ENCODE measurements at regions not wholly inside any gene's neighbourhood (a gene's known extent, or its start where the extent isn't known, plus 50 kb on each side); places are given as distances from the start of the nearest gene placed in this dataset.

DNA sequence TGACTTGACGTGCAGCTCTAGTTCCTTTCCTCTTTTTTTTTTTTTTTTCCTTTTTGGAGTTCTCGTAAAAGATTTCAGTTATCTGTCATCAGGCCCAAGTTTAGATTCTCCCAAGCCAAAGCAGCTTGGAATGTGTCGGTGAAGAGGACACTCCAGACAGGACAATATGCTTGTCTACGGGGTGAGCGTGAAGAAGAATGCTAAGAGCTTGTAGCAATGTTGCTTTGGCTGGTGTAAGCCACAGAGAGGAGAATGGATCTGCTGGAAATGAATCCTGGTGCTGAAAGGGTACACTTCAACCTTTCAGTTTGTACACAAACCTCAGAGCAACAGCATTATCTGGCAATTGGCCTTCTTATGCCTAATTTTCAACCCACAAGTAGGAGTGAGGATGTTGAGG, 92.4 kb downstream of the ISL1 start:
- DNase-seq (ENCODE audit: extremely low spot score): no peak
- TF ChIP-seq, protein P1, sequence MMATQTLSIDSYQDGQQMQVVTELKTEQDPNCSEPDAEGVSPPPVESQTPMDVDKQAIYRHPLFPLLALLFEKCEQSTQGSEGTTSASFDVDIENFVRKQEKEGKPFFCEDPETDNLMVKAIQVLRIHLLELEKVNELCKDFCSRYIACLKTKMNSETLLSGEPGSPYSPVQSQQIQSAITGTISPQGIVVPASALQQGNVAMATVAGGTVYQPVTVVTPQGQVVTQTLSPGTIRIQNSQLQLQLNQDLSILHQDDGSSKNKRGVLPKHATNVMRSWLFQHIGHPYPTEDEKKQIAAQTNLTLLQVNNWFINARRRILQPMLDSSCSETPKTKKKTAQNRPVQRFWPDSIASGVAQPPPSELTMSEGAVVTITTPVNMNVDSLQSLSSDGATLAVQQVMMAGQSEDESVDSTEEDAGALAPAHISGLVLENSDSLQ (IDR thresholded peaks at IDR 0.05): no peak
- TF ChIP-seq NFRKB (IDR thresholded peaks at IDR 0.05): no peak
- no peak for TF ChIP-seq LEF1 (IDR thresholded peaks at IDR 0.05; ENCODE audit: borderline replicate concordance)
- TF ChIP-seq FOXM1 (IDR thresholded peaks at IDR 0.05; ENCODE audit: borderline replicate concordance): no peak
- no peak for TF ChIP-seq ELF4 (IDR thresholded peaks at IDR 0.05)
- CTCF ChIA-PET: no interaction called here
- POLR2A ChIA-PET: no interaction called here

DNA sequence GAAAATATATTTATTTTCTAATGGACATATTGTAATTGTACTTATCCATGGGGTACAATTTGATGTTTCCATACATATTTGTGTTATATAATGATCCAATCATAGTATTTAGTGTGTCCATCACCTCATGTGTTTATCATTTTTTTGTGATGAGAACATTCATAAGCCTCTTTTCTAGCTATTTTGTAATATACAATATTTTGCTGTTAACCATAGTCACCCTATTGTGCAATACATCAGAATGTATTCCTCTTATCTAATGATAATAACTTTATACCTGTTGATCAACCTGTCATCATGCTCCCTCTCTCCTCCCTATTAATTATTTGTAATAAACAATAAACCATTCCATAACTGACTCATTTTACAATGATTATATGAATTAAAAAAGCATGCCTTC, 93.2 kb downstream of the ISL1 start:
- DNase-seq (ENCODE audit: extremely low spot score): no peak
- ChIA-PET POLR2A (no interaction called here), CTCF (no interaction called here)
- TF ChIP-seq SUZ12 (IDR thresholded peaks at IDR 0.05): no peak
- TF ChIP-seq NFRKB (IDR thresholded peaks at IDR 0.05): no peak
- TF ChIP-seq FOXM1 (IDR thresholded peaks at IDR 0.05; ENCODE audit: borderline replicate concordance): no peak
- TF ChIP-seq FOXA1 (IDR thresholded peaks at IDR 0.05): no peak
- TF ChIP-seq HDGF (IDR thresholded peaks at IDR 0.05; ENCODE audit: borderline replicate concordance): no peak
- no peak for TF ChIP-seq ARNT (IDR thresholded peaks at IDR 0.05)
- TF ChIP-seq LEF1 (IDR thresholded peaks at IDR 0.05; ENCODE audit: borderline replicate concordance): no peak
- TF ChIP-seq TARDBP (IDR thresholded peaks at IDR 0.05): no peak
- TF ChIP-seq L3MBTL2 (conservative IDR thresholded peaks at IDR 0.05): no peak
- no peak for TF ChIP-seq FOXK2 (IDR thresholded peaks at IDR 0.05)
- TF ChIP-seq, protein P1 (IDR thresholded peaks at IDR 0.05): no peak
- no peak for TF ChIP-seq SP1 (IDR thresholded peaks at IDR 0.05)
- TF ChIP-seq CTBP1 (IDR thresholded peaks at IDR 0.05; ENCODE audit: borderline replicate concordance): no peak
- TF ChIP-seq ELF4 (IDR thresholded peaks at IDR 0.05): no peak
- TF ChIP-seq BHLHE40 (IDR thresholded peaks at IDR 0.05; ENCODE audit: borderline replicate concordance): no peak
- TF ChIP-seq ZNF384 (IDR thresholded peaks at IDR 0.05): no peak

DNA sequence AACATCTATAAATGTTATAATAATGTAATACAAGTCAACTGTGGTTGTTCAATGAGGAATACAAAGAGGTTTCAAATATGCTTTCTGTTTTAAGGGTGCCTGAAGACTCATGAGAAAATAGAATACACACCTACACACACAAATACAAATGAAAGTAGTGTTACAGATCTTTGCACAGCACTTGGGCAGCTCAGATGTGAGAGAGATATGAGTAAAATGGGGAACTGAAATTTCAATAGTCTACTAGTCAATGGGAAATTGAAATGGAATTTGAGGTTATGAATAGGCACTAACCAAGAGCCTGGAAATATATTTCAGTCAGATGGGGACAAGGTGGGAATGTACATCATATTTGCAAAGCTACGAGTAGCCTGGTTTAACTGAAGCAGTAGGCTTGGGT, 96.6 kb downstream of the ISL1 start:
- POLR2A ChIA-PET: no interaction called here

DNA sequence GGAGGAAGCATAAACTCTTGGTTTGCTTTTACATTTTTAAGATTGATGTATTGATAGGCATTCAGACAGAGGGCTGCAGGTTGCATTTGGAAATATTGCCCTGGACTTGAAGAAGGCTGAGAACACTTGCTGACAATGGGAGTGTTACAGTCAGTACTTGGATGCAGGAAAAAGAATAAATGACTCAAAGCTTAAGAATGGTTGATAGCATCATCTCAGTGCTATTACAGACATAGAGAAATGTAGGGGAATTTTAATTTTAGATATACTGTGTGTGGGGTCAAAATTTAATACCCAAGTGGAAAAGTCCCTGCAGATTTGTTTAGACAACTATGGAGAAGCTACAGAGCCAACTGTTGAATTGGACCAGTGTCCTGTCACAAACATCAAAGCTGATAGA, 101.1 kb downstream of the ISL1 start:
- no peak for DNase-seq (ENCODE audit: extremely low spot score)
- ChIA-PET POLR2A (no interaction called here), CTCF (no interaction called here)
- TF ChIP-seq ZNF384 (IDR thresholded peaks at IDR 0.05) (no peak), FOXK2 (IDR thresholded peaks at IDR 0.05) (no peak), BHLHE40 (IDR thresholded peaks at IDR 0.05; ENCODE audit: borderline replicate concordance) (no peak), LEF1 (IDR thresholded peaks at IDR 0.05; ENCODE audit: borderline replicate concordance) (no peak), CTBP1 (IDR thresholded peaks at IDR 0.05; ENCODE audit: borderline replicate concordance) (no peak), SUZ12 (IDR thresholded peaks at IDR 0.05) (no peak), NFRKB (IDR thresholded peaks at IDR 0.05) (no peak), FOXA1 (IDR thresholded peaks at IDR 0.05) (no peak), FOXM1 (IDR thresholded peaks at IDR 0.05; ENCODE audit: borderline replicate concordance) (no peak)
- TF ChIP-seq, protein P1 (IDR thresholded peaks at IDR 0.05): no peak

More for the DNA sequence above, 96.6 kb downstream of the ISL1 start:
- no peak for DNase-seq (ENCODE audit: extremely low spot score)
- CTCF ChIA-PET: no interaction called here
- TF ChIP-seq SP1 (IDR thresholded peaks at IDR 0.05): no peak

DNA sequence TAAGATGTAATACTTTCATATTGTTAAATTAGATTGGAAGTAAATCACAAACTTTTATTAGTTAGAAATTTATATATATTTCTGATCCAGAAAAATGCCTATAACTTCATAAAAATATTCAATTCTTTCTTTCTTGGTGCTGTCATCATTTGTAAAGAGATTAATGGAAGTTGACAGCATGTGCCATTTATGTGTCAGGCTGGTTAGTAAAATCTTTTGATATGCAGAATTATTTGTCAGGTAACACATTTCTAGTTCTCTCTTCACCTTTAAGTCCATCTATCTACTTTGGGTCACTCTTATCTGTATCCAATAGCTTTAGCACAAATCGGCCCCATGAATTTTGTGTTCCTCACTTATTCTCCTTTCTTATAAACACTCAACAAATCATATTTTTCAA, 102.9 kb downstream of the ISL1 start:
- ChIA-PET POLR2A (no interaction called here), CTCF (no interaction called here)
- no peak for DNase-seq (ENCODE audit: extremely low spot score)
- TF ChIP-seq LEF1 (IDR thresholded peaks at IDR 0.05; ENCODE audit: borderline replicate concordance) (no peak), NFRKB (IDR thresholded peaks at IDR 0.05) (no peak), SP1 (IDR thresholded peaks at IDR 0.05) (no peak), ARNT (IDR thresholded peaks at IDR 0.05) (no peak)

DNA sequence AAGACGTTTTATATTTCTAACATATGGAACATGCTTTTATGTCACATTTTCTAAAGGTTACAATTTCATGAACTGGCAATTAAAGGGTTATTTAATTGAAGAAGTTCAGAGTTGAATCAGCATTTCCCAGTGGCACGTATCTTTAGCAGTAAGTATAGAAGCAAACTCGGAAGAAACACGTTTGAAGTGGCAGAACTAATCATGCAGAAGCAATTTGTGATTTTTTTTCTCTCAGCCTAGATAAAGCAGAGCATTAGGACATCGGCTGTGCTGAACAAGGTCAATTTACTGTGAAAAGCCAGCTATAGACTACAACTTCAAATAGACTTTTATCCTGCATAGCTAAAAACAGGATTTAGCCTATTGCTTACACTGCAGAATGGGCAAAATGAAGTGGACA, 104.7 kb downstream of the ISL1 start:
- POLR2A ChIA-PET: no interaction called here
- CTCF ChIA-PET: interaction anchor here (0.6 kb wide), 1 partner anchor 74 kb away, joined by 3 read pairs; no protein-coding TSS in a partner anchor
- no peak for TF ChIP-seq TARDBP (IDR thresholded peaks at IDR 0.05)
- no peak for TF ChIP-seq HDGF (IDR thresholded peaks at IDR 0.05; ENCODE audit: borderline replicate concordance)
- TF ChIP-seq NFRKB (IDR thresholded peaks at IDR 0.05): no peak
- TF ChIP-seq, protein P1 (IDR thresholded peaks at IDR 0.05): no peak
- TF ChIP-seq FOXA1 (IDR thresholded peaks at IDR 0.05): no peak
- TF ChIP-seq L3MBTL2 (conservative IDR thresholded peaks at IDR 0.05): no peak
- no peak for TF ChIP-seq BHLHE40 (IDR thresholded peaks at IDR 0.05; ENCODE audit: borderline replicate concordance)
- no peak for TF ChIP-seq SUZ12 (IDR thresholded peaks at IDR 0.05)
- TF ChIP-seq FOXM1 (IDR thresholded peaks at IDR 0.05; ENCODE audit: borderline replicate concordance): no peak
- no peak for TF ChIP-seq FOXK2 (IDR thresholded peaks at IDR 0.05)
- no peak for TF ChIP-seq CTBP1 (IDR thresholded peaks at IDR 0.05; ENCODE audit: borderline replicate concordance)
- TF ChIP-seq ELF4 (IDR thresholded peaks at IDR 0.05): no peak
- no peak for TF ChIP-seq ZNF384 (IDR thresholded peaks at IDR 0.05)
- no peak for TF ChIP-seq LEF1 (IDR thresholded peaks at IDR 0.05; ENCODE audit: borderline replicate concordance)
- TF ChIP-seq ARNT (IDR thresholded peaks at IDR 0.05): no peak
- TF ChIP-seq SP1 (IDR thresholded peaks at IDR 0.05): no peak
- DNase-seq (ENCODE audit: extremely low spot score): no peak

All from HEK293T (cell line).